K562 (cell line): ENCODE measurements at regions not wholly inside any gene's neighbourhood (a gene's known extent, or its start where the extent isn't known, plus 50 kb on each side); places are given as distances from the start of the nearest gene placed in this dataset.

Experiments used
- BCOR ChIP-seq: fragments of 450-650 bp; IDR thresholded peaks from 2 replicates; pipeline ENCODE4 v1.6.1; 2016
- CBFA2T2 ChIP-seq: fragments of 450-650 bp; conservative IDR thresholded peaks from 2 replicates; pipeline ENCODE4 v1.6.1; 2017; ENCODE audit warnings: mild to moderate bottlenecking
- CGGBP1 ChIP-seq: fragments of 250-450 bp; sonication (Bioruptor Pico); IDR thresholded peaks from 2 replicates; pipeline ENCODE4 v1.9.0; 2021; ENCODE audit warnings: mild to moderate bottlenecking
- CREB1 ChIP-seq, 2 experiments: sonication (generic) in 1 of 2; formaldehyde crosslinking in 1 of 2; IDR thresholded peaks; 2 replicates each; pipeline versions ENCODE4 v1.6.1 to v1.8.0; 2012 to 2022; ENCODE audit warnings: inconsistent platforms in 1 of 2, mild to moderate bottlenecking in 1 of 2, missing genetic modification reagents in 1 of 2, moderate library complexity in 1 of 2
- CREM ChIP-seq: IDR thresholded peaks from 2 replicates; pipeline ENCODE4 v1.6.1; 2014; ENCODE audit warnings: antibody characterized with exemption, low read depth
- DEAF1 ChIP-seq: fragments of 450-650 bp; formaldehyde crosslinking; IDR thresholded peaks from 2 replicates; pipeline ENCODE4 v1.4.0; 2020; ENCODE audit warnings: mild to moderate bottlenecking, moderate library complexity
- E2F5 ChIP-seq: sonication (generic); formaldehyde crosslinking; IDR thresholded peaks from 2 replicates; pipeline ENCODE4 v1.8.0; 2022; ENCODE audit warnings: mild to moderate bottlenecking, missing genetic modification reagents
- ESRRA ChIP-seq: fragments of 450-650 bp; IDR thresholded peaks from 2 replicates; pipeline ENCODE4 v1.6.1; 2014; ENCODE audit warnings: low read depth, mild to moderate bottlenecking, moderate library complexity, borderline replicate concordance
- KAT7 ChIP-seq: sonication (generic); formaldehyde crosslinking; IDR thresholded peaks from 2 replicates; pipeline ENCODE4 v1.8.0; 2022; ENCODE audit warnings: missing genetic modification reagents, mild to moderate bottlenecking, borderline replicate concordance
- MAZ ChIP-seq, 2 experiments: fragments of 450-650 bp in 1 of 2; sonication (generic) in 1 of 2; formaldehyde crosslinking; IDR thresholded peaks in 1 of 2; conservative IDR thresholded peaks in 1 of 2; 2 replicates each; pipeline versions ENCODE4 v1.4.0 to v1.5.0; 2020; ENCODE audit warnings: mild to moderate bottlenecking in 1 of 2, missing genetic modification reagents in 1 of 2
- NFIC ChIP-seq: fragments of 450-650 bp; IDR thresholded peaks from 2 replicates; pipeline ENCODE4 v1.6.1; 2017; ENCODE audit warnings: mild to moderate bottlenecking, inconsistent platforms
- NFIX ChIP-seq: fragments of 250-450 bp; sonication (Bioruptor Pico); IDR thresholded peaks from 2 replicates; pipeline ENCODE4 v1.4.0; 2020; ENCODE audit warnings: low read depth, mild to moderate bottlenecking, moderate library complexity
- RAD51 ChIP-seq: fragments of 450-650 bp; IDR thresholded peaks from 2 replicates; pipeline ENCODE4 v1.7.1; 2016; ENCODE audit warnings: low read depth, mild to moderate bottlenecking, borderline replicate concordance
- RBM17 ChIP-seq: fragments of 200-400 bp; formaldehyde crosslinking; IDR thresholded peaks from 2 replicates; pipeline ENCODE4 v1.6.1; 2017; ENCODE audit warnings: low read depth, mild to moderate bottlenecking, low read length, borderline replicate concordance
- TFAM ChIP-seq: fragments of 250-450 bp; sonication (Bioruptor Pico); conservative IDR thresholded peaks from 2 replicates; pipeline ENCODE4 v1.5.0; 2021; ENCODE audit warnings: mild to moderate bottlenecking, moderate library complexity
- TSC22D4 ChIP-seq: fragments of 450-650 bp; IDR thresholded peaks from 2 replicates; pipeline ENCODE4 v1.6.1; 2016; ENCODE audit warnings: missing genetic modification characterization, missing biosample characterization, control low read depth
- XRCC3 ChIP-seq: fragments of 450-650 bp; IDR thresholded peaks from 2 replicates; pipeline ENCODE4 v1.6.1; 2017; ENCODE audit warnings: mild to moderate bottlenecking, moderate library complexity
- ZBTB17 ChIP-seq: fragments of 450-650 bp; formaldehyde crosslinking; IDR thresholded peaks from 2 replicates; pipeline ENCODE4 v1.4.0; 2020; ENCODE audit warnings: mild to moderate bottlenecking
- ZBTB43 ChIP-seq: sonication (generic); formaldehyde crosslinking; IDR thresholded peaks from 2 replicates; pipeline ENCODE4 v1.8.0; 2023; ENCODE audit warnings: mild to moderate bottlenecking, missing genetic modification reagents
- ZNF12 ChIP-seq: sonication (generic); formaldehyde crosslinking; IDR thresholded peaks from 2 replicates; pipeline ENCODE4 v1.4.0; 2020; ENCODE audit warnings: mild to moderate bottlenecking, missing genetic modification reagents
- ZNF277 ChIP-seq: fragments of 250-450 bp; sonication (Bioruptor Pico); IDR thresholded peaks from 2 replicates; pipeline ENCODE4 v1.8.0; 2022; ENCODE audit warnings: inconsistent platforms, mild to moderate bottlenecking, moderate library complexity, borderline replicate concordance
- ZNF3 ChIP-seq: fragments of 250-450 bp; sonication (Bioruptor Pico); IDR thresholded peaks from 2 replicates; pipeline ENCODE4 v1.5.0; 2021; ENCODE audit warnings: mild to moderate bottlenecking, moderate library complexity
- ZNF444 ChIP-seq: fragments of 250-450 bp; sonication (Bioruptor Pico); IDR thresholded peaks from 2 replicates; pipeline ENCODE4 v1.4.0; 2020; ENCODE audit warnings: mild to moderate bottlenecking, moderate library complexity

GRCh38 chr22:22168190-22168940 lies 76.2 kb upstream of the VPREB1 start (continued):
- TF ChIP-seq E2F5 (CRISPR knock-in tag) (peak; percentile 49; the same call in 1 of the 2 replicates), NFIX (CRISPR knock-in tag) (peak; percentile 47), BCOR (no peak), RBM17 (no peak), CREM (peak; percentile 61; the same call in 1 of the 2 replicates), KAT7 (CRISPR knock-in tag) (no peak), ZBTB43 (CRISPR knock-in tag) (no peak), CREB1 (IDR thresholded peaks at IDR 0.05) (no peak), CREB1 (CRISPR knock-in tag; IDR thresholded peaks at IDR 0.05) (peak; percentile 43; the same call in 1 of the 2 replicates), ZNF277 (0 out of 2 replicates have a peak, but pooled peaks have one; percentile 52), TSC22D4 (tag) (no peak), RAD51 (peak; percentile 100), ZBTB17 (CRISPR knock-in tag) (peak; percentile 88), TFAM (CRISPR knock-in tag) (no peak), MAZ (CRISPR knock-in tag; conservative IDR thresholded peaks at IDR 0.05 in 1 of 2, IDR thresholded peaks at IDR 0.05 in 1 of 2) (peak; percentile 88 to 91), DEAF1 (CRISPR knock-in tag) (peak; percentile 27; the same call in 1 of the 2 replicates), XRCC3 (no peak), CBFA2T2 (peak; percentile 99), ZNF444 (CRISPR knock-in tag) (peak; percentile 73; the same call in 1 of the 2 replicates), ZNF3 (CRISPR knock-in tag) (no peak), ESRRA (no peak; the same call in 1 of the 2 replicates), ZNF12 (no peak), NFIC (no peak), CGGBP1 (CRISPR knock-in tag) (peak; percentile 92)
